ENCODE measurements at regions not wholly inside any gene's neighbourhood (a gene's known extent, or its start where the extent isn't known, plus 50 kb on each side); places are given as distances from the start of the nearest gene placed in this dataset.

GRCh38 chr6:11654876-11655275 is 117.3 kb downstream of the TMEM170B start:
- TF ChIP-seq EP300 (IDR thresholded peaks at IDR 0.05): no peak
- TF ChIP-seq, protein P1, sequence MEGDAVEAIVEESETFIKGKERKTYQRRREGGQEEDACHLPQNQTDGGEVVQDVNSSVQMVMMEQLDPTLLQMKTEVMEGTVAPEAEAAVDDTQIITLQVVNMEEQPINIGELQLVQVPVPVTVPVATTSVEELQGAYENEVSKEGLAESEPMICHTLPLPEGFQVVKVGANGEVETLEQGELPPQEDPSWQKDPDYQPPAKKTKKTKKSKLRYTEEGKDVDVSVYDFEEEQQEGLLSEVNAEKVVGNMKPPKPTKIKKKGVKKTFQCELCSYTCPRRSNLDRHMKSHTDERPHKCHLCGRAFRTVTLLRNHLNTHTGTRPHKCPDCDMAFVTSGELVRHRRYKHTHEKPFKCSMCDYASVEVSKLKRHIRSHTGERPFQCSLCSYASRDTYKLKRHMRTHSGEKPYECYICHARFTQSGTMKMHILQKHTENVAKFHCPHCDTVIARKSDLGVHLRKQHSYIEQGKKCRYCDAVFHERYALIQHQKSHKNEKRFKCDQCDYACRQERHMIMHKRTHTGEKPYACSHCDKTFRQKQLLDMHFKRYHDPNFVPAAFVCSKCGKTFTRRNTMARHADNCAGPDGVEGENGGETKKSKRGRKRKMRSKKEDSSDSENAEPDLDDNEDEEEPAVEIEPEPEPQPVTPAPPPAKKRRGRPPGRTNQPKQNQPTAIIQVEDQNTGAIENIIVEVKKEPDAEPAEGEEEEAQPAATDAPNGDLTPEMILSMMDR (IDR thresholded peaks at IDR 0.05): no peak

Data from ovary (tissue), 3 donors.